GM23338 (cell line): ENCODE measurements at regions not wholly inside any gene's neighbourhood (a gene's known extent, or its start where the extent isn't known, plus 50 kb on each side); places are given as distances from the start of the nearest gene placed in this dataset.

Experiments
- ATAC-seq: fragments of 200-7000 bp; cut with Tn5 transposase; 3 replicates; pipeline ENCODE4 v1.9.1; 2020
- DNase-seq: peaks from one replicate; pipeline ENCODE4 v3.0.0-alpha.2; 2015; ENCODE audit warnings: low spot score
- H2AFZ ChIP-seq: fragments of 200-600 bp; sonication (generic); 2 replicates; pipeline ENCODE4 v1.8.0; 2016; ENCODE audit warnings: antibody characterized with exemption, mild to moderate bottlenecking, moderate library complexity
- H3F3A ChIP-seq: fragments of 200-600 bp; sonication (generic); replicated peaks from 2 replicates; pipeline ENCODE4 v1.8.0; 2017; ENCODE audit warnings: antibody characterized with exemption, mixed run types, low read depth
- H3K27ac ChIP-seq: fragments of 200-600 bp; sonication (generic); 2 replicates; pipeline ENCODE4 v1.6.1; 2016; ENCODE audit warnings: low read depth
- H3K27me3 ChIP-seq: fragments of 200-600 bp; sonication (generic); 2 replicates; pipeline ENCODE4 v1.8.0; 2016; ENCODE audit warnings: mild to moderate bottlenecking, mixed run types, moderate library complexity; ENCODE audit not compliant: insufficient read depth
- H3K36me3 ChIP-seq: fragments of 200-600 bp; sonication (generic); 2 replicates; pipeline ENCODE4 v1.8.0; 2016; ENCODE audit warnings: mild to moderate bottlenecking; ENCODE audit not compliant: insufficient read depth
- H3K4me1 ChIP-seq: fragments of 200-600 bp; sonication (generic); 2 replicates; pipeline ENCODE4 v1.8.0; 2016; ENCODE audit warnings: mild to moderate bottlenecking, moderate library complexity; ENCODE audit not compliant: insufficient read depth
- H3K4me2 ChIP-seq: fragments of 200-600 bp; sonication (generic); 2 replicates; pipeline ENCODE4 v1.7.1; 2017; ENCODE audit warnings: mixed run types
- H3K4me3 ChIP-seq: fragments of 200-600 bp; sonication (generic); 2 replicates; pipeline ENCODE4 v1.6.1; 2016; ENCODE audit warnings: mixed run types
- H3K79me2 ChIP-seq: fragments of 200-600 bp; sonication (generic); replicated peaks from 2 replicates; pipeline ENCODE4 v1.8.0; 2017; ENCODE audit warnings: mild to moderate bottlenecking; ENCODE audit not compliant: insufficient read depth
- H3K9me2 ChIP-seq: fragments of 200-600 bp; sonication (generic); 2 replicates; pipeline ENCODE4 v1.8.0; 2017; ENCODE audit not compliant: insufficient read depth
- H4K20me1 ChIP-seq: fragments of 200-600 bp; sonication (generic); replicated peaks from 2 replicates; pipeline ENCODE4 v1.8.0; 2017; ENCODE audit warnings: mild to moderate bottlenecking; ENCODE audit not compliant: insufficient read depth
- H3K27ac Mint-ChIP-seq: 2 replicates; pipeline ENCODE4 v1.8.0; 2020; ENCODE audit warnings: inconsistent platforms, mild to moderate bottlenecking, moderate library complexity, mixed read lengths
- H3K27me3 Mint-ChIP-seq: 3 replicates; pipeline ENCODE4 v1.8.0; 2022; ENCODE audit warnings: low read depth, mild to moderate bottlenecking, moderate library complexity, mixed read lengths, inconsistent platforms; ENCODE audit not compliant: insufficient read depth, poor library complexity
- H3K36me3 Mint-ChIP-seq: 3 replicates; pipeline ENCODE4 v1.8.0; 2021; ENCODE audit warnings: low read depth, mild to moderate bottlenecking, inconsistent platforms, moderate library complexity, mixed read lengths
- H3K4me1 Mint-ChIP-seq: 3 replicates; pipeline ENCODE4 v1.8.0; 2020; ENCODE audit warnings: mild to moderate bottlenecking, inconsistent platforms, mixed read lengths
- H3K4me3 Mint-ChIP-seq: 3 replicates; pipeline ENCODE4 v1.8.0; 2021; ENCODE audit warnings: moderate library complexity, mild to moderate bottlenecking, inconsistent platforms, mixed read lengths
- H3K9me3 Mint-ChIP-seq: 3 replicates; pipeline ENCODE4 v1.8.0; 2020; ENCODE audit warnings: moderate library complexity, mild to moderate bottlenecking, inconsistent platforms, mixed read lengths
- CREB1 ChIP-seq: fragments of 250-450 bp; sonication (Bioruptor Pico); IDR thresholded peaks from 2 replicates; pipeline ENCODE4 v1.5.0; 2020; ENCODE audit warnings: low read depth, mild to moderate bottlenecking, moderate library complexity
- EZH2 ChIP-seq: fragments of 200-600 bp; sonication (generic); IDR thresholded peaks from one replicate; pipeline ENCODE4 v1.8.0; 2017; ENCODE audit warnings: antibody characterized with exemption, mild to moderate bottlenecking, low read depth; ENCODE audit not compliant: unreplicated experiment
- EZH2phosphoT487 ChIP-seq: fragments of 200-600 bp; sonication (generic); IDR thresholded peaks from one replicate; pipeline ENCODE4 v1.8.1; 2018; ENCODE audit warnings: antibody characterized with exemption; ENCODE audit not compliant: unreplicated experiment
- JUNB ChIP-seq: IDR thresholded peaks from one replicate; pipeline ENCODE4 v1.6.1; 2016; ENCODE audit warnings: antibody characterized with exemption; ENCODE audit not compliant: unreplicated experiment
- NANOG ChIP-seq: IDR thresholded peaks from 2 replicates; pipeline ENCODE4 v1.6.1; 2016; ENCODE audit warnings: antibody characterized with exemption, borderline replicate concordance
- POLR2AphosphoS5 ChIP-seq: IDR thresholded peaks from 2 replicates; pipeline ENCODE4 v1.6.1; 2016; ENCODE audit warnings: antibody characterized with exemption, low read depth
- STAT1 ChIP-seq: IDR thresholded peaks from one replicate; pipeline ENCODE4 v1.6.1; 2016; ENCODE audit warnings: antibody characterized with exemption; ENCODE audit not compliant: unreplicated experiment
- ZNF114 ChIP-seq: fragments of 250-450 bp; sonication (Bioruptor Pico); IDR thresholded peaks from 2 replicates; pipeline ENCODE4 v1.5.0; 2020; ENCODE audit warnings: mild to moderate bottlenecking, moderate library complexity
- ZNF331 ChIP-seq: fragments of 250-450 bp; sonication (Bioruptor Pico); IDR thresholded peaks from 2 replicates; pipeline ENCODE4 v1.5.0; 2020; ENCODE audit warnings: low read depth, mild to moderate bottlenecking, moderate library complexity
- TF ChIP-seq, protein P1 (sequence below): fragments of 250-450 bp; sonication (Bioruptor Pico); IDR thresholded peaks from 2 replicates; pipeline ENCODE4 v1.5.0; 2020; ENCODE audit warnings: mild to moderate bottlenecking, moderate library complexity
- TF ChIP-seq, protein P2 (sequence below), 2 experiments: fragments of 200-600 bp in 1 of 2; sonication (generic) in 1 of 2; conservative IDR thresholded peaks; 2 replicates each; pipeline versions ENCODE4 v1.5.1 to v1.6.1; 2016 to 2017; ENCODE audit warnings: antibody characterized with exemption in 2 of 2, low read depth in 2 of 2, mild to moderate bottlenecking in 2 of 2, moderate library complexity in 1 of 2
- TF ChIP-seq, protein P3 (sequence below): IDR thresholded peaks from 2 replicates; pipeline ENCODE4 v1.6.1; 2016; ENCODE audit warnings: antibody characterized with exemption
- TF ChIP-seq, protein P4 (sequence below): IDR thresholded peaks from one replicate; pipeline ENCODE4 v1.6.1; 2018; ENCODE audit warnings: antibody characterized with exemption; ENCODE audit not compliant: unreplicated experiment

DNA sequence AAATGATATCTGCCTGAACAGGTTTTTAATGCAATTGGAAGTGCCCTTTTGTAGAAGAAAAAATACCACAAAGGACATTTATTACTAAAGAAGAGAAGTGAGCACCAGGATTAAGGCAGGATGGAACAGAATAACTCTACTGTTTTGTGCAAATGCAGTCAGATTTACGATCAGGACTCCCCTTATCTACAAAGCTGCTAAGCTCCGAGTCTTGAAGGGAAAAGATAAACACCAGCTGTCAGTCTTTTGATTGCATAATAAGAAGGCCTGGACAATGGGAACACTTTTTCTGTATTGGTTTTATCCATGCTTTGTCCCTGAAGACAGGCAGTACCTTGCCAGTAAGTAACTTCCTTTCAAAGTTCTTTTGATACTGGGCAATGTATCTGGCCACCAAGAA is 797.9 kb upstream of the SLC35B3 start:
- Mint-ChIP-seq H3K9me3 (no peaks in the 10 kb centered on the region), H3K36me3 (no peaks in the 10 kb centered on the region), H3K27ac (no peak overlapping the region), H3K4me1 (no peaks in the 10 kb centered on the region; the same call in 2 of the 3 replicates), H3K27me3 (no peaks in the 10 kb centered on the region), H3K4me3 (no peak overlapping the region)
- Histone ChIP-seq H3K27me3 (no peaks in the 10 kb centered on the region), H3K4me3 (no peak overlapping the region), H3K9me2 (0 out of 2 replicates have a peak, but pooled peaks cover 7% of the 10 kb centered on the region), H4K20me1 (no peaks in the 10 kb centered on the region), H3K27ac (no peak overlapping the region), H3K79me2 (no peaks in the 10 kb centered on the region), H3F3A (no peaks in the 10 kb centered on the region), H3K36me3 (no peaks in the 10 kb centered on the region), H2AFZ (no peak overlapping the region), H3K4me1 (no peaks in the 10 kb centered on the region), H3K4me2 (no peak overlapping the region)
- ATAC-seq, result no peak
- TF ChIP-seq POLR2AphosphoS5, result no peak
- TF ChIP-seq, protein P1, sequence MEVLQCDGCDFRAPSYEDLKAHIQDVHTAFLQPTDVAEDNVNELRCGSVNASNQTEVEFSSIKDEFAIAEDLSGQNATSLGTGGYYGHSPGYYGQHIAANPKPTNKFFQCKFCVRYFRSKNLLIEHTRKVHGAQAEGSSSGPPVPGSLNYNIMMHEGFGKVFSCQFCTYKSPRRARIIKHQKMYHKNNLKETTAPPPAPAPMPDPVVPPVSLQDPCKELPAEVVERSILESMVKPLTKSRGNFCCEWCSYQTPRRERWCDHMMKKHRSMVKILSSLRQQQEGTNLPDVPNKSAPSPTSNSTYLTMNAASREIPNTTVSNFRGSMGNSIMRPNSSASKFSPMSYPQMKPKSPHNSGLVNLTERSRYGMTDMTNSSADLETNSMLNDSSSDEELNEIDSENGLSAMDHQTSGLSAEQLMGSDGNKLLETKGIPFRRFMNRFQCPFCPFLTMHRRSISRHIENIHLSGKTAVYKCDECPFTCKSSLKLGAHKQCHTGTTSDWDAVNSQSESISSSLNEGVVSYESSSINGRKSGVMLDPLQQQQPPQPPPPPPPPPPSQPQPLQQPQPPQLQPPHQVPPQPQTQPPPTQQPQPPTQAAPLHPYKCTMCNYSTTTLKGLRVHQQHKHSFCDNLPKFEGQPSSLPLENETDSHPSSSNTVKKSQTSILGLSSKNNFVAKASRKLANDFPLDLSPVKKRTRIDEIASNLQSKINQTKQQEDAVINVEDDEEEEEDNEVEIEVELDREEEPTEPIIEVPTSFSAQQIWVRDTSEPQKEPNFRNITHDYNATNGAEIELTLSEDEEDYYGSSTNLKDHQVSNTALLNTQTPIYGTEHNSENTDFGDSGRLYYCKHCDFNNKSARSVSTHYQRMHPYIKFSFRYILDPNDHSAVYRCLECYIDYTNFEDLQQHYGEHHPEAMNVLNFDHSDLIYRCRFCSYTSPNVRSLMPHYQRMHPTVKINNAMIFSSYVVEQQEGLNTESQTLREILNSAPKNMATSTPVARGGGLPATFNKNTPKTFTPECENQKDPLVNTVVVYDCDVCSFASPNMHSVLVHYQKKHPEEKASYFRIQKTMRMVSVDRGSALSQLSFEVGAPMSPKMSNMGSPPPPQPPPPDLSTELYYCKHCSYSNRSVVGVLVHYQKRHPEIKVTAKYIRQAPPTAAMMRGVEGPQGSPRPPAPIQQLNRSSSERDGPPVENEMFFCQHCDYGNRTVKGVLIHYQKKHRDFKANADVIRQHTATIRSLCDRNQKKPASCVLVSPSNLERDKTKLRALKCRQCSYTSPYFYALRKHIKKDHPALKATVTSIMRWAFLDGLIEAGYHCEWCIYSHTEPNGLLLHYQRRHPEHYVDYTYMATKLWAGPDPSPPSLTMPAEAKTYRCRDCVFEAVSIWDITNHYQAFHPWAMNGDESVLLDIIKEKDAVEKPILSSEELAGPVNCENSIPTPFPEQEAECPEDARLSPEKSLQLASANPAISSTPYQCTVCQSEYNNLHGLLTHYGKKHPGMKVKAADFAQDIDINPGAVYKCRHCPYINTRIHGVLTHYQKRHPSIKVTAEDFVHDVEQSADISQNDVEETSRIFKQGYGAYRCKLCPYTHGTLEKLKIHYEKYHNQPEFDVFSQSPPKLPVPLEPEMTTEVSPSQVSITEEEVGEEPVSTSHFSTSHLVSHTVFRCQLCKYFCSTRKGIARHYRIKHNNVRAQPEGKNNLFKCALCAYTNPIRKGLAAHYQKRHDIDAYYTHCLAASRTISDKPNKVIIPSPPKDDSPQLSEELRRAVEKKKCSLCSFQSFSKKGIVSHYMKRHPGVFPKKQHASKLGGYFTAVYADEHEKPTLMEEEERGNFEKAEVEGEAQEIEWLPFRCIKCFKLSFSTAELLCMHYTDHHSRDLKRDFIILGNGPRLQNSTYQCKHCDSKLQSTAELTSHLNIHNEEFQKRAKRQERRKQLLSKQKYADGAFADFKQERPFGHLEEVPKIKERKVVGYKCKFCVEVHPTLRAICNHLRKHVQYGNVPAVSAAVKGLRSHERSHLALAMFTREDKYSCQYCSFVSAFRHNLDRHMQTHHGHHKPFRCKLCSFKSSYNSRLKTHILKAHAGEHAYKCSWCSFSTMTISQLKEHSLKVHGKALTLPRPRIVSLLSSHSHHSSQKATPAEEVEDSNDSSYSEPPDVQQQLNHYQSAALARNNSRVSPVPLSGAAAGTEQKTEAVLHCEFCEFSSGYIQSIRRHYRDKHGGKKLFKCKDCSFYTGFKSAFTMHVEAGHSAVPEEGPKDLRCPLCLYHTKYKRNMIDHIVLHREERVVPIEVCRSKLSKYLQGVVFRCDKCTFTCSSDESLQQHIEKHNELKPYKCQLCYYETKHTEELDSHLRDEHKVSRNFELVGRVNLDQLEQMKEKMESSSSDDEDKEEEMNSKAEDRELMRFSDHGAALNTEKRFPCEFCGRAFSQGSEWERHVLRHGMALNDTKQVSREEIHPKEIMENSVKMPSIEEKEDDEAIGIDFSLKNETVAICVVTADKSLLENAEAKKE (CRISPR knock-in tag), result no peak
- TF ChIP-seq ZNF114 (CRISPR knock-in tag), result no peak
- no peak for TF ChIP-seq NANOG
- no peak for TF ChIP-seq EZH2
- TF ChIP-seq EZH2phosphoT487, result no peak
- TF ChIP-seq STAT1, result no peak
- TF ChIP-seq, protein P2, sequence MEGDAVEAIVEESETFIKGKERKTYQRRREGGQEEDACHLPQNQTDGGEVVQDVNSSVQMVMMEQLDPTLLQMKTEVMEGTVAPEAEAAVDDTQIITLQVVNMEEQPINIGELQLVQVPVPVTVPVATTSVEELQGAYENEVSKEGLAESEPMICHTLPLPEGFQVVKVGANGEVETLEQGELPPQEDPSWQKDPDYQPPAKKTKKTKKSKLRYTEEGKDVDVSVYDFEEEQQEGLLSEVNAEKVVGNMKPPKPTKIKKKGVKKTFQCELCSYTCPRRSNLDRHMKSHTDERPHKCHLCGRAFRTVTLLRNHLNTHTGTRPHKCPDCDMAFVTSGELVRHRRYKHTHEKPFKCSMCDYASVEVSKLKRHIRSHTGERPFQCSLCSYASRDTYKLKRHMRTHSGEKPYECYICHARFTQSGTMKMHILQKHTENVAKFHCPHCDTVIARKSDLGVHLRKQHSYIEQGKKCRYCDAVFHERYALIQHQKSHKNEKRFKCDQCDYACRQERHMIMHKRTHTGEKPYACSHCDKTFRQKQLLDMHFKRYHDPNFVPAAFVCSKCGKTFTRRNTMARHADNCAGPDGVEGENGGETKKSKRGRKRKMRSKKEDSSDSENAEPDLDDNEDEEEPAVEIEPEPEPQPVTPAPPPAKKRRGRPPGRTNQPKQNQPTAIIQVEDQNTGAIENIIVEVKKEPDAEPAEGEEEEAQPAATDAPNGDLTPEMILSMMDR (conservative IDR thresholded peaks at IDR 0.05; ENCODE audit: low read depth in 2 of 2), result no peak
- no peak for TF ChIP-seq JUNB
- no peak for TF ChIP-seq ZNF331 (CRISPR knock-in tag)
- TF ChIP-seq CREB1 (CRISPR knock-in tag), result no peak
- TF ChIP-seq, protein P3, sequence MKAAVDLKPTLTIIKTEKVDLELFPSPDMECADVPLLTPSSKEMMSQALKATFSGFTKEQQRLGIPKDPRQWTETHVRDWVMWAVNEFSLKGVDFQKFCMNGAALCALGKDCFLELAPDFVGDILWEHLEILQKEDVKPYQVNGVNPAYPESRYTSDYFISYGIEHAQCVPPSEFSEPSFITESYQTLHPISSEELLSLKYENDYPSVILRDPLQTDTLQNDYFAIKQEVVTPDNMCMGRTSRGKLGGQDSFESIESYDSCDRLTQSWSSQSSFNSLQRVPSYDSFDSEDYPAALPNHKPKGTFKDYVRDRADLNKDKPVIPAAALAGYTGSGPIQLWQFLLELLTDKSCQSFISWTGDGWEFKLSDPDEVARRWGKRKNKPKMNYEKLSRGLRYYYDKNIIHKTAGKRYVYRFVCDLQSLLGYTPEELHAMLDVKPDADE, result no peak
- TF ChIP-seq, protein P4, sequence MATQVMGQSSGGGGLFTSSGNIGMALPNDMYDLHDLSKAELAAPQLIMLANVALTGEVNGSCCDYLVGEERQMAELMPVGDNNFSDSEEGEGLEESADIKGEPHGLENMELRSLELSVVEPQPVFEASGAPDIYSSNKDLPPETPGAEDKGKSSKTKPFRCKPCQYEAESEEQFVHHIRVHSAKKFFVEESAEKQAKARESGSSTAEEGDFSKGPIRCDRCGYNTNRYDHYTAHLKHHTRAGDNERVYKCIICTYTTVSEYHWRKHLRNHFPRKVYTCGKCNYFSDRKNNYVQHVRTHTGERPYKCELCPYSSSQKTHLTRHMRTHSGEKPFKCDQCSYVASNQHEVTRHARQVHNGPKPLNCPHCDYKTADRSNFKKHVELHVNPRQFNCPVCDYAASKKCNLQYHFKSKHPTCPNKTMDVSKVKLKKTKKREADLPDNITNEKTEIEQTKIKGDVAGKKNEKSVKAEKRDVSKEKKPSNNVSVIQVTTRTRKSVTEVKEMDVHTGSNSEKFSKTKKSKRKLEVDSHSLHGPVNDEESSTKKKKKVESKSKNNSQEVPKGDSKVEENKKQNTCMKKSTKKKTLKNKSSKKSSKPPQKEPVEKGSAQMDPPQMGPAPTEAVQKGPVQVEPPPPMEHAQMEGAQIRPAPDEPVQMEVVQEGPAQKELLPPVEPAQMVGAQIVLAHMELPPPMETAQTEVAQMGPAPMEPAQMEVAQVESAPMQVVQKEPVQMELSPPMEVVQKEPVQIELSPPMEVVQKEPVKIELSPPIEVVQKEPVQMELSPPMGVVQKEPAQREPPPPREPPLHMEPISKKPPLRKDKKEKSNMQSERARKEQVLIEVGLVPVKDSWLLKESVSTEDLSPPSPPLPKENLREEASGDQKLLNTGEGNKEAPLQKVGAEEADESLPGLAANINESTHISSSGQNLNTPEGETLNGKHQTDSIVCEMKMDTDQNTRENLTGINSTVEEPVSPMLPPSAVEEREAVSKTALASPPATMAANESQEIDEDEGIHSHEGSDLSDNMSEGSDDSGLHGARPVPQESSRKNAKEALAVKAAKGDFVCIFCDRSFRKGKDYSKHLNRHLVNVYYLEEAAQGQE, result no peak
- DNase-seq, result no peak
